IPS-20b (cell line): ENCODE measurements at regions not wholly inside any gene's neighbourhood (a gene's known extent, or its start where the extent isn't known, plus 50 kb on each side); places are given as distances from the start of the nearest gene placed in this dataset.

ENCODE experiments used
- H3K27ac ChIP-seq: one replicate; pipeline ENCODE4 v1.5.1; 2013; ENCODE audit warnings: low read length
- H3K27me3 ChIP-seq: 2 replicates; pipeline ENCODE4 v1.6.1; 2013; ENCODE audit warnings: mild to moderate bottlenecking, low read length, inconsistent platforms; ENCODE audit not compliant: insufficient read depth
- H3K36me3 ChIP-seq: 2 replicates; pipeline ENCODE4 v1.6.1; 2013; ENCODE audit warnings: low read depth, mild to moderate bottlenecking, inconsistent platforms, low read length, moderate library complexity; ENCODE audit not compliant: insufficient read depth
- H3K4me1 ChIP-seq: 2 replicates; pipeline ENCODE4 v1.6.1; 2013; ENCODE audit warnings: mild to moderate bottlenecking, control low read depth, inconsistent platforms, low read length, moderate library complexity; ENCODE audit not compliant: insufficient read depth
- H3K4me3 ChIP-seq: 2 replicates; pipeline ENCODE4 v1.5.1; 2013; ENCODE audit warnings: mild to moderate bottlenecking, low read length, inconsistent platforms
- H3K9ac ChIP-seq: 2 replicates; pipeline ENCODE4 v1.6.1; 2013; ENCODE audit warnings: low read depth, mild to moderate bottlenecking, inconsistent platforms, low read length, moderate library complexity
- H3K9me3 ChIP-seq: 2 replicates; pipeline ENCODE4 v1.6.1; 2013; ENCODE audit warnings: mild to moderate bottlenecking, low read depth, low read length, inconsistent platforms; ENCODE audit not compliant: insufficient read depth

GRCh38 chr12:77486872-77487271 is 343.8 kb upstream of the NAV3 start:
- Histone ChIP-seq H3K4me1 (peaks cover 9% of the 10 kb centered on the region; the same call in 1 of the 2 replicates), H3K36me3 (no peaks in the 10 kb centered on the region), H3K9me3 (peaks cover 8% of the 10 kb centered on the region; the same call in 1 of the 2 replicates), H3K9ac (no peak overlapping the region), H3K27ac (no peak overlapping the region), H3K4me3 (no peak overlapping the region), H3K27me3 (no peaks in the 10 kb centered on the region)

- H3K27me3 ChIP-seq: no peaks in the 10 kb centered on the region
- H3K9me3 ChIP-seq: peaks cover 5% of the 10 kb centered on the region; the same call in 1 of the 2 replicates
- no peak overlapping the region for H3K9ac ChIP-seq
- no peaks in the 10 kb centered on the region for H3K36me3 ChIP-seq
- H3K4me3 ChIP-seq: no peak overlapping the region
- H3K27ac ChIP-seq: peak overlapping the region; percentile 17
- H3K4me1 ChIP-seq: peaks cover 9% of the 10 kb centered on the region; the same call in 1 of the 2 replicates
Measured at GRCh38 chr12:77485961-77486854, 344.5 kb upstream of the NAV3 start.

GRCh38 chr12:77481687-77482086 is 349.0 kb upstream of the NAV3 start:
- no peaks in the 10 kb centered on the region for H3K9me3 ChIP-seq
- H3K4me3 ChIP-seq: no peak overlapping the region

GRCh38 chr12:77477907-77478533 is 352.7 kb upstream of the NAV3 start:
- no peaks in the 10 kb centered on the region for H3K27me3 ChIP-seq
- H3K27ac ChIP-seq: no peak overlapping the region
- H3K9ac ChIP-seq: no peak overlapping the region
- H3K4me3 ChIP-seq: peak overlapping the region; percentile 11; the same call in 1 of the 2 replicates
- H3K4me1 ChIP-seq: peaks cover 4% of the 10 kb centered on the region; the same call in 1 of the 2 replicates
- H3K9me3 ChIP-seq: no peaks in the 10 kb centered on the region
- no peaks in the 10 kb centered on the region for H3K36me3 ChIP-seq

More at GRCh38 chr12:77481687-77482086, 349.0 kb upstream of the NAV3 start:
- H3K27me3 ChIP-seq: no peaks in the 10 kb centered on the region
- H3K9ac ChIP-seq: no peak overlapping the region
- no peak overlapping the region for H3K27ac ChIP-seq
- no peaks in the 10 kb centered on the region for H3K36me3 ChIP-seq
- peaks cover 4% of the 10 kb centered on the region; the same call in 1 of the 2 replicates for H3K4me1 ChIP-seq

GRCh38 chr12:77471801-77472200 is 358.9 kb upstream of the NAV3 start:
- Histone ChIP-seq H3K27me3 (no peaks in the 10 kb centered on the region), H3K9ac (no peak overlapping the region), H3K36me3 (no peaks in the 10 kb centered on the region), H3K4me1 (no peaks in the 10 kb centered on the region), H3K27ac (no peak overlapping the region), H3K4me3 (no peak overlapping the region), H3K9me3 (no peaks in the 10 kb centered on the region)

GRCh38 chr12:77469578-77470333 is 360.9 kb upstream of the NAV3 start:
- H3K9me3 ChIP-seq: no peaks in the 10 kb centered on the region
- no peaks in the 10 kb centered on the region for H3K4me1 ChIP-seq
- H3K4me3 ChIP-seq: no peak overlapping the region
- H3K36me3 ChIP-seq: no peaks in the 10 kb centered on the region
- no peak overlapping the region for H3K9ac ChIP-seq
- H3K27me3 ChIP-seq: no peaks in the 10 kb centered on the region
- H3K27ac ChIP-seq: no peak overlapping the region

- H3K4me3 ChIP-seq: no peak overlapping the region
- no peaks in the 10 kb centered on the region for H3K4me1 ChIP-seq
- H3K27me3 ChIP-seq: no peaks in the 10 kb centered on the region
Measured at GRCh38 chr12:77442633-77443032, 377.3 kb upstream of the E2F7 start.

GRCh38 chr12:77439749-77440148 is 374.4 kb upstream of the E2F7 start:
- Histone ChIP-seq H3K4me1 (no peaks in the 10 kb centered on the region), H3K27ac (no peak overlapping the region), H3K4me3 (no peak overlapping the region), H3K9ac (no peak overlapping the region), H3K9me3 (no peaks in the 10 kb centered on the region), H3K36me3 (no peaks in the 10 kb centered on the region), H3K27me3 (no peaks in the 10 kb centered on the region)

More at GRCh38 chr12:77442633-77443032, 377.3 kb upstream of the E2F7 start:
- H3K36me3 ChIP-seq: no peaks in the 10 kb centered on the region
- no peak overlapping the region for H3K9ac ChIP-seq
- no peak overlapping the region for H3K27ac ChIP-seq
- no peaks in the 10 kb centered on the region for H3K9me3 ChIP-seq

GRCh38 chr12:77438644-77439043 is 373.3 kb upstream of the E2F7 start:
- Histone ChIP-seq H3K4me3 (no peak overlapping the region), H3K36me3 (no peaks in the 10 kb centered on the region), H3K9me3 (no peaks in the 10 kb centered on the region), H3K9ac (no peak overlapping the region), H3K4me1 (no peaks in the 10 kb centered on the region), H3K27me3 (no peaks in the 10 kb centered on the region), H3K27ac (no peak overlapping the region)

- Histone ChIP-seq H3K9me3 (no peaks in the 10 kb centered on the region), H3K9ac (no peak overlapping the region), H3K27me3 (no peaks in the 10 kb centered on the region), H3K27ac (no peak overlapping the region), H3K4me3 (no peak overlapping the region), H3K4me1 (no peaks in the 10 kb centered on the region), H3K36me3 (no peaks in the 10 kb centered on the region)
Measured at GRCh38 chr12:77437206-77437605, 371.8 kb upstream of the E2F7 start.

GRCh38 chr12:77435446-77436091 is 370.2 kb upstream of the E2F7 start:
- H3K4me3 ChIP-seq: no peak overlapping the region
- no peak overlapping the region for H3K9ac ChIP-seq
- H3K27ac ChIP-seq: no peak overlapping the region
- H3K4me1 ChIP-seq: no peaks in the 10 kb centered on the region
- no peaks in the 10 kb centered on the region for H3K36me3 ChIP-seq
- H3K27me3 ChIP-seq: no peaks in the 10 kb centered on the region
- no peaks in the 10 kb centered on the region for H3K9me3 ChIP-seq
